B cell (primary cell): ENCODE measurements at regions not wholly inside any gene's neighbourhood (a gene's known extent, or its start where the extent isn't known, plus 50 kb on each side); places are given as distances from the start of the nearest gene placed in this dataset.

Experiments used
- ATAC-seq: fragments of 200-7000 bp; cut with Tn5 transposase; one replicate; pipeline ENCODE4 v1.10.0; 2021; ENCODE audit warnings: low read depth, mild to moderate bottlenecking, moderate number of reproducible peaks, moderate library complexity
- CTCF ChIA-PET: fragments of 350-600 bp; sonication (Branson Sonifier 250); formaldehyde crosslinking; loops from one replicate; lab custom pipeline; 2021; ENCODE audit warnings: antibody characterized with exemption, inconsistent platforms; lab: Charles Lee
- POLR2A ChIA-PET: fragments of 350-600 bp; sonication (Branson Sonifier 250); formaldehyde crosslinking; loops from one replicate; lab custom pipeline; 2021; ENCODE audit warnings: antibody characterized with exemption; lab: Charles Lee
- DNase-seq: peaks from one replicate; pipeline ENCODE4 v3.0.0; 2013
- H2AFZ ChIP-seq: 2 replicates; pipeline ENCODE4 v1.6.1; 2012; ENCODE audit warnings: mild to moderate bottlenecking, low read depth, low read length; ENCODE audit not compliant: insufficient read depth, poor library complexity, severe bottlenecking
- H3K27ac ChIP-seq, 2 donors: 1 replicate in 1 of 2; 2 replicates in 1 of 2; pipeline ENCODE4 v1.5.1; 2012 to 2013; ENCODE audit warnings: low read length in 2 of 2, mild to moderate bottlenecking in 2 of 2, moderate library complexity in 1 of 2
- H3K27me3 ChIP-seq, 4 experiments: fragments of 200-600 bp in 1 of 4; sonication (generic) in 1 of 4; replicated peaks in 1 of 4; 1 replicate in 2 of 4; 2 replicates in 2 of 4; pipeline versions ENCODE4 v1.6.1 to v1.7.0; 2013 to 2016; ENCODE audit warnings: low read length in 3 of 4, mild to moderate bottlenecking in 2 of 4, mixed read lengths in 1 of 4, moderate library complexity in 1 of 4; ENCODE audit not compliant: insufficient read depth in 4 of 4, control insufficient read depth in 3 of 4; ENCODE audit errors: control extremely low read depth in 1 of 4
- H3K36me3 ChIP-seq, 2 experiments: replicated peaks in 1 of 2; 1 replicate in 1 of 2; 2 replicates in 1 of 2; pipeline versions ENCODE4 v1.6.1 to v1.7.1; 2013; ENCODE audit warnings: low read length in 1 of 2; ENCODE audit not compliant: insufficient read depth in 2 of 2, control insufficient read depth in 1 of 2; ENCODE audit errors: control extremely low read depth in 1 of 2, extremely low read depth in 1 of 2
- H3K4me1 ChIP-seq, 2 donors: fragments of 200-600 bp in 1 of 2; sonication (generic) in 1 of 2; 1 replicate in 1 of 2; 2 replicates in 1 of 2; pipeline versions ENCODE4 v1.5.1 to v1.6.1; 2013 to 2017; ENCODE audit warnings: low read length in 2 of 2; ENCODE audit not compliant: control insufficient read depth in 2 of 2, insufficient read depth in 2 of 2
- H3K4me2 ChIP-seq: replicated peaks from 2 replicates; pipeline ENCODE3; 2012; ENCODE audit warnings: mild to moderate bottlenecking, low read depth, low read length; ENCODE audit not compliant: poor library complexity, severe bottlenecking
- H3K4me3 ChIP-seq, 5 experiments: fragments of 200-600 bp in 1 of 5; sonication (generic) in 1 of 5; 1 replicate in 3 of 5; 2 replicates in 2 of 5; pipeline versions ENCODE4 v1.5.1 to v1.7.0; 2011 to 2016; ENCODE audit warnings: low read length in 4 of 5, mild to moderate bottlenecking in 4 of 5, low read depth in 2 of 5, control low read depth in 1 of 5, moderate library complexity in 1 of 5; ENCODE audit not compliant: insufficient read depth in 1 of 5; ENCODE audit errors: control extremely low read depth in 1 of 5, extremely low read depth in 1 of 5
- H3K79me2 ChIP-seq: fragments of 200-600 bp; sonication (generic); one replicate; pipeline ENCODE4 v1.6.0; 2016; ENCODE audit warnings: low read length; ENCODE audit not compliant: control insufficient read depth, insufficient read depth
- H3K9ac ChIP-seq: fragments of 200-600 bp; sonication (generic); 2 replicates; pipeline ENCODE4 v1.6.1; 2017; ENCODE audit warnings: mild to moderate bottlenecking, low read length, moderate library complexity
- H3K9me3 ChIP-seq, 3 donors: one replicate each; pipeline versions ENCODE4 v1.6.1 to v1.7.1; 2013; ENCODE audit warnings: low read length in 2 of 3; ENCODE audit not compliant: control insufficient read depth in 2 of 3, insufficient read depth in 1 of 3; ENCODE audit errors: control extremely low read depth in 1 of 3
- H4K20me1 ChIP-seq: 2 replicates; pipeline ENCODE4 v1.6.0; 2012; ENCODE audit warnings: mild to moderate bottlenecking, low read length; ENCODE audit not compliant: insufficient read depth, control insufficient read depth, poor library complexity, severe bottlenecking
- H3K27ac Mint-ChIP-seq: one replicate; pipeline ENCODE4 v1.8.0; 2021; ENCODE audit warnings: mixed read lengths
- H3K27me3 Mint-ChIP-seq: one replicate; pipeline ENCODE4 v1.8.0; 2021; ENCODE audit warnings: mixed read lengths
- H3K4me1 Mint-ChIP-seq: one replicate; pipeline ENCODE4 v1.8.0; 2021; ENCODE audit warnings: mixed read lengths
- H3K4me3 Mint-ChIP-seq: one replicate; pipeline ENCODE4 v1.8.0; 2021; ENCODE audit warnings: mixed read lengths
- H3K9me3 Mint-ChIP-seq: one replicate; pipeline ENCODE4 v1.8.0; 2022; ENCODE audit warnings: mixed read lengths; ENCODE audit not compliant: insufficient read depth
- CTCF ChIP-seq: fragments of 200-600 bp; IDR thresholded peaks from one replicate; pipeline ENCODE4 v1.8.0; 2022; ENCODE audit warnings: antibody characterized with exemption, mild to moderate bottlenecking
- EZH2 ChIP-seq: IDR thresholded peaks from 2 replicates; pipeline ENCODE4 v1.6.1; 2012; ENCODE audit warnings: borderline replicate concordance, low read depth, mild to moderate bottlenecking, moderate library complexity, low read length; ENCODE audit not compliant: insufficient read depth, poor library complexity, severe bottlenecking
- WGBS: methylation state at CpG from one replicate; pipeline ENCODE4 v1.1.5; 2013; ENCODE audit warnings: missing lambda C conversion rate; ENCODE audit not compliant: insufficient coverage; 5-methylcytosine and 5-hydroxymethylcytosine counted together
- intact Hi-C: fragments of 100-400 bp; cut with micrococcal nuclease; formaldehyde crosslinking; loops from one replicate; pipeline ENCODE4 v1.10.0; 2022

GRCh38 chr9:130765137-130766020 lies 69.7 kb upstream of the ABL1 start:
- 48% methylated on average over 2 of the region's 8 CpGs for WGBS
- TF ChIP-seq CTCF (no peak), EZH2 (no peak)
- Mint-ChIP-seq H3K27me3 (no peaks in the 10 kb centered on the region), H3K9me3 (no peaks in the 10 kb centered on the region), H3K27ac (no peak overlapping the region), H3K4me3 (no peak overlapping the region), H3K4me1 (peaks cover 54% of the 10 kb centered on the region)
- DNase-seq (no peak), ATAC-seq (no peak)
- Histone ChIP-seq H3K27ac (no peak overlapping the region), H3K36me3 (no peaks in the 10 kb centered on the region), H3K4me1 (peaks cover 11 to 27% of the 10 kb centered on the region in 2 donors), H3K79me2 (peaks cover 83% of the 10 kb centered on the region), H4K20me1 (peaks cover 32% of the 10 kb centered on the region), H3K9me3 (no peaks in the 10 kb centered on the region), H2AFZ (no peak overlapping the region), H3K4me3 (no peak overlapping the region), H3K9ac (peak overlapping the region; percentile 10), H3K27me3 (no peaks in the 10 kb centered on the region), H3K4me2 (no peak overlapping the region)
- intact Hi-C loops: no loop called here
- ChIA-PET CTCF (interaction anchor here (1.0 to 1.2 kb wide), 2 partner anchors 99 to 281 kb away, joined by 3 to 4 read pairs; no protein-coding TSS in a partner anchor), POLR2A (no interaction called here)
